Esophagus muscularis mucosa (tissue), 4 donors: ENCODE measurements at regions not wholly inside any gene's neighbourhood (a gene's known extent, or its start where the extent isn't known, plus 50 kb on each side); places are given as distances from the start of the nearest gene placed in this dataset.

Source experiments
- CTCF ChIP-seq, 3 experiments: fragments of 200-600 bp in 2 of 3; fragments of 450-650 bp in 1 of 3; sonication (generic) in 2 of 3; IDR thresholded peaks; one replicate each; pipeline ENCODE4 v1.5.1; 2017 to 2019; ENCODE audit warnings: antibody characterized with exemption in 3 of 3, mild to moderate bottlenecking in 2 of 3, moderate library complexity in 1 of 3
- EP300 ChIP-seq: sonication (generic); formaldehyde crosslinking; IDR thresholded peaks from one replicate; pipeline ENCODE4 v1.6.1; 2017; ENCODE audit warnings: antibody characterized with exemption
- POLR2AphosphoS5 ChIP-seq, 2 donors: sonication (generic); formaldehyde crosslinking; IDR thresholded peaks; one replicate each; pipeline ENCODE4 v1.6.1; 2017; ENCODE audit warnings: antibody characterized with exemption in 2 of 2

DNA sequence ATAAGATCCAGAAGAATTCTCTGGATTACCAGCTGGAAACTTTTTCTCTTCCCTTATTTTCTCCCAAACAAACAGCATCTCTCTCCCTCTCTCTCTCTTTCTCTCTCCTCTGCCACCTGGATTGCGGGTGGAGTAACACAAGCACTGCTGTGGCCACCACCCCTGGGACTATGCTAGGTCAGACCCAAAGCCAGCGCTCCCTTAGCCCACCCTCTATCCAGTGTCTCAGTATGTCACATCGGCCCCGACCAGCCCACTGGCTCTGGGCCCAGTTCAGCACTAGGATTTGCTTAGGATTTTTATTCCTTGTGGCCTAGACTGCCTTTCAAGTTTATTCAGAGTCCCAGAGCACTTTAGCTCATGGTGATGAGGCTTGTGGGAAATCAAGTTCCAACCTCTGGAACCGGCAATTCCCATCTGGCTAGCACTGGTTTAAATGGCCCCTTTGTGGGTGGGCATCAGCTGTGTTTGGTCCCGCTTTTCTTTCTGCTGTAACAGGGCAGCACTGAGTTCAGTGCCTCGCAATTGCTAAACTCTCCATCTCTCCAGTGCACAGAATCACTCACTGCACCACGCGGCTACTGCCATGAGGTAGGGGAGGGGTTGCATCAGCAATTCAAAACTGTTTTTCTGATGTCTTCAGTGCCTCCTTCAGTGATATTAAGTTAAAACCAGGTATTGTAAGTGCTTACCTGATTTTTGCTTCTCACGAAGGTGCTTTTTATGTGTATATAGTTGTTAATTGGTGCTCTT lies 1623.1 kb downstream of the SLITRK5 start:
- TF ChIP-seq CTCF (IDR thresholded peaks at IDR 0.05) = no peak
- TF ChIP-seq EP300 = no peak
- TF ChIP-seq POLR2AphosphoS5 (IDR thresholded peaks at IDR 0.05) = no peak
